Osteoblast (primary cell): ENCODE measurements at regions not wholly inside any gene's neighbourhood (a gene's known extent, or its start where the extent isn't known, plus 50 kb on each side); places are given as distances from the start of the nearest gene placed in this dataset.

Experiments
- DNase-seq: peaks from one replicate; pipeline ENCODE4 v3.0.0; 2011; ENCODE audit warnings: low spot score, mixed read lengths; ENCODE audit not compliant: insufficient read length; ENCODE audit errors: missing footprints
- H2AFZ ChIP-seq: 2 replicates; pipeline ENCODE4 v1.6.0; 2011; ENCODE audit warnings: mild to moderate bottlenecking, low read length
- H3K27ac ChIP-seq: 2 replicates; pipeline ENCODE4 v1.5.1; 2011; ENCODE audit warnings: mild to moderate bottlenecking, low read depth, low read length, moderate library complexity
- H3K27me3 ChIP-seq: 2 replicates; pipeline ENCODE4 v1.6.0; 2012; ENCODE audit warnings: mild to moderate bottlenecking, control low read depth, inconsistent platforms, low read length, moderate library complexity; ENCODE audit not compliant: insufficient read depth
- H3K36me3 ChIP-seq: 2 replicates; pipeline ENCODE4 v1.5.1; 2011; ENCODE audit warnings: mild to moderate bottlenecking, low read length, control low read depth, moderate library complexity; ENCODE audit not compliant: insufficient read depth
- H3K4me1 ChIP-seq: 2 replicates; pipeline ENCODE4 v1.5.1; 2011; ENCODE audit warnings: mild to moderate bottlenecking, low read length, control low read depth, moderate library complexity; ENCODE audit not compliant: insufficient read depth
- H3K4me2 ChIP-seq: 2 replicates; pipeline ENCODE4 v1.6.0; 2011; ENCODE audit warnings: mild to moderate bottlenecking, low read length; ENCODE audit not compliant: insufficient read depth
- H3K4me3 ChIP-seq: fragments of 200-600 bp; sonication (generic); 3 replicates; pipeline ENCODE4 v1.5.1; 2012; ENCODE audit warnings: mild to moderate bottlenecking, low read length, inconsistent platforms; ENCODE audit not compliant: insufficient read depth
- H3K79me2 ChIP-seq: 2 replicates; pipeline ENCODE4 v1.6.0; 2012; ENCODE audit warnings: mild to moderate bottlenecking, low read length, control low read depth, inconsistent platforms; ENCODE audit not compliant: insufficient read depth
- H3K9me3 ChIP-seq: 2 replicates; pipeline ENCODE4 v1.5.1; 2011; ENCODE audit warnings: low read depth, low read length, control low read depth
- H4K20me1 ChIP-seq: 2 replicates; pipeline ENCODE4 v1.6.0; 2012; ENCODE audit warnings: mild to moderate bottlenecking, low read length, control low read depth; ENCODE audit not compliant: insufficient read depth
- CTCF ChIP-seq: IDR thresholded peaks from 2 replicates; pipeline ENCODE4 v1.5.1; 2011; ENCODE audit warnings: mild to moderate bottlenecking, low read depth, low read length, moderate library complexity; ENCODE audit errors: extremely low read depth

- Histone ChIP-seq H3K4me2 (peak overlapping the region; percentile 60), H2AFZ (no peak overlapping the region), H3K27me3 (no peaks in the 10 kb centered on the region), H3K27ac (peak overlapping the region; percentile 92), H4K20me1 (no peaks in the 10 kb centered on the region), H3K4me3 (no peak overlapping the region), H3K79me2 (no peaks in the 10 kb centered on the region), H3K4me1 (peaks cover 30% of the 10 kb centered on the region), H3K9me3 (no peaks in the 10 kb centered on the region), H3K36me3 (no peaks in the 10 kb centered on the region)
- no peak for DNase-seq
- TF ChIP-seq CTCF, result no peak
Observed at GRCh38 chr2:146239392-146240135, 1605.3 kb upstream of the ACVR2A start.

GRCh38 chr2:146238254-146238966, 1606.4 kb upstream of the ACVR2A start:
- H3K4me2 ChIP-seq, result peak overlapping the region; percentile 60
- no peaks in the 10 kb centered on the region for H4K20me1 ChIP-seq
- peaks cover 30% of the 10 kb centered on the region for H3K4me1 ChIP-seq
- no peaks in the 10 kb centered on the region for H3K27me3 ChIP-seq
- no peak for DNase-seq
- no peak overlapping the region for H3K4me3 ChIP-seq
- H2AFZ ChIP-seq, result no peak overlapping the region
- no peaks in the 10 kb centered on the region for H3K36me3 ChIP-seq
- TF ChIP-seq CTCF, result no peak
- H3K27ac ChIP-seq, result peak overlapping the region; percentile 92
- no peaks in the 10 kb centered on the region for H3K9me3 ChIP-seq
- H3K79me2 ChIP-seq, result no peaks in the 10 kb centered on the region

GRCh38 chr2:146235158-146235557, 1609.7 kb upstream of the ACVR2A start:
- Histone ChIP-seq H3K4me3 (no peak overlapping the region), H3K9me3 (no peaks in the 10 kb centered on the region), H2AFZ (peak overlapping the region; percentile 36), H3K79me2 (no peaks in the 10 kb centered on the region), H3K4me2 (no peak overlapping the region), H3K27me3 (no peaks in the 10 kb centered on the region), H3K36me3 (no peaks in the 10 kb centered on the region), H4K20me1 (no peaks in the 10 kb centered on the region), H3K4me1 (peaks cover 21% of the 10 kb centered on the region), H3K27ac (no peak overlapping the region)
- TF ChIP-seq CTCF, result no peak
- DNase-seq, result no peak

- Histone ChIP-seq H2AFZ (peak overlapping the region; percentile 15), H3K27me3 (no peaks in the 10 kb centered on the region), H3K27ac (no peak overlapping the region), H3K4me1 (peaks cover 2% of the 10 kb centered on the region), H3K9me3 (no peaks in the 10 kb centered on the region), H3K36me3 (no peaks in the 10 kb centered on the region), H4K20me1 (no peaks in the 10 kb centered on the region), H3K79me2 (no peaks in the 10 kb centered on the region), H3K4me2 (no peak overlapping the region), H3K4me3 (no peak overlapping the region)
- TF ChIP-seq CTCF, result no peak
- DNase-seq, result no peak
Observed at GRCh38 chr2:146229508-146230155, 1615.2 kb upstream of the ACVR2A start.
